SK-N-SH treated with all-trans-retinoic acid at 6 μM for 48 hours (cell line): ENCODE measurements at regions not wholly inside any gene's neighbourhood (a gene's known extent, or its start where the extent isn't known, plus 50 kb on each side); places are given as distances from the start of the nearest gene placed in this dataset.

Source experiments
- CREB5 ChIP-seq: fragments of 250-450 bp; sonication (Bioruptor Pico); IDR thresholded peaks from 2 replicates; pipeline ENCODE4 v1.5.1; 2020; ENCODE audit warnings: low read depth, mild to moderate bottlenecking, moderate library complexity
- CSRNP3 ChIP-seq: fragments of 250-450 bp; sonication (Bioruptor Pico); IDR thresholded peaks from 2 replicates; pipeline ENCODE4 v1.5.1; 2021; ENCODE audit warnings: mild to moderate bottlenecking, moderate library complexity
- PATZ1 ChIP-seq: fragments of 250-450 bp; sonication (Bioruptor Pico); IDR thresholded peaks from 2 replicates; pipeline ENCODE4 v1.8.0; 2020; ENCODE audit warnings: mild to moderate bottlenecking, moderate library complexity, borderline replicate concordance
- TOX ChIP-seq: fragments of 250-450 bp; sonication (Bioruptor Pico); IDR thresholded peaks from 2 replicates; pipeline ENCODE4 v1.8.0; 2021; ENCODE audit warnings: mild to moderate bottlenecking, moderate library complexity, borderline replicate concordance
- TSHZ2 ChIP-seq: fragments of 250-450 bp; sonication (Bioruptor Pico); IDR thresholded peaks from 2 replicates; pipeline ENCODE4 v1.5.0; 2020; ENCODE audit warnings: mild to moderate bottlenecking, moderate library complexity
- ZNF8 ChIP-seq: fragments of 450-650 bp; formaldehyde crosslinking; IDR thresholded peaks from 2 replicates; pipeline ENCODE4 v1.5.0; 2020; ENCODE audit warnings: mild to moderate bottlenecking, moderate library complexity

- TF ChIP-seq TSHZ2 (CRISPR knock-in tag) = no peak
- no peak for TF ChIP-seq CREB5 (CRISPR knock-in tag)
- no peak for TF ChIP-seq ZNF8
- no peak for TF ChIP-seq TOX (CRISPR knock-in tag)
- TF ChIP-seq PATZ1 = no peak
- TF ChIP-seq CSRNP3 (CRISPR knock-in tag) = no peak
These were observed 819.3 kb upstream of the LRATD1 start for GRCh38 chr2:13813236-13813635.
